HG03354 (cell line): ENCODE measurements at regions not wholly inside any gene's neighbourhood (a gene's known extent, or its start where the extent isn't known, plus 50 kb on each side); places are given as distances from the start of the nearest gene placed in this dataset.

ENCODE experiments used
- ATAC-seq: cut with Tn5 transposase; IDR thresholded peaks from one replicate; pipeline ENCODE4 v1.9.1; 2021; ENCODE audit warnings: mild to moderate bottlenecking; ENCODE audit not compliant: unreplicated experiment, poor library complexity, severe bottlenecking

- ATAC-seq, result no peak
Measured at GRCh38 chr21:20311234-20311787, 686.9 kb upstream of the NCAM2 start.

GRCh38 chr21:20313013-20313412 lies 685.2 kb upstream of the NCAM2 start:
- no peak for ATAC-seq

GRCh38 chr21:20315042-20315441 lies 683.2 kb upstream of the NCAM2 start:
- no peak for ATAC-seq

- ATAC-seq, result no peak
Measured at GRCh38 chr21:20329636-20330035, 668.6 kb upstream of the NCAM2 start.

GRCh38 chr21:20330652-20331051 lies 667.6 kb upstream of the NCAM2 start:
- no peak for ATAC-seq

GRCh38 chr21:20334585-20334984 lies 663.6 kb upstream of the NCAM2 start:
- ATAC-seq, result no peak

- ATAC-seq, result no peak
Measured at GRCh38 chr21:20341431-20341830, 656.8 kb upstream of the NCAM2 start.

GRCh38 chr21:20343186-20343585 lies 655.0 kb upstream of the NCAM2 start:
- no peak for ATAC-seq

GRCh38 chr21:20351138-20351537 lies 647.1 kb upstream of the NCAM2 start:
- no peak for ATAC-seq

- ATAC-seq, result no peak
Measured at GRCh38 chr21:20353351-20353750, 644.9 kb upstream of the NCAM2 start.

GRCh38 chr21:20373031-20373430 lies 625.2 kb upstream of the NCAM2 start:
- no peak for ATAC-seq

- ATAC-seq, result no peak
Measured at GRCh38 chr21:20377250-20377649, 621.0 kb upstream of the NCAM2 start.

GRCh38 chr21:20388400-20388799 lies 609.8 kb upstream of the NCAM2 start:
- no peak for ATAC-seq

- no peak for ATAC-seq
Measured at GRCh38 chr21:20396798-20397197, 601.4 kb upstream of the NCAM2 start.

- no peak for ATAC-seq
Measured at GRCh38 chr21:20404915-20405314, 593.3 kb upstream of the NCAM2 start.

- no peak for ATAC-seq
Measured at GRCh38 chr21:20418353-20418752, 579.9 kb upstream of the NCAM2 start.

- no peak for ATAC-seq
Measured at GRCh38 chr21:20419772-20420171, 578.4 kb upstream of the NCAM2 start.

GRCh38 chr21:20424943-20425342 lies 573.3 kb upstream of the NCAM2 start:
- ATAC-seq, result no peak

- ATAC-seq, result no peak
Measured at GRCh38 chr21:20425856-20426255, 572.4 kb upstream of the NCAM2 start.

- no peak for ATAC-seq
Measured at GRCh38 chr21:20440338-20440737, 557.9 kb upstream of the NCAM2 start.

- ATAC-seq, result no peak
Measured at GRCh38 chr21:20443558-20444155, 554.6 kb upstream of the NCAM2 start.

GRCh38 chr21:20445971-20446370 lies 552.2 kb upstream of the NCAM2 start:
- ATAC-seq, result no peak
